Testis (tissue), 2 donors: ENCODE measurements at regions not wholly inside any gene's neighbourhood (a gene's known extent, or its start where the extent isn't known, plus 50 kb on each side); places are given as distances from the start of the nearest gene placed in this dataset.

Experiments
- CTCF ChIP-seq, 3 experiments: fragments of 450-650 bp in 2 of 3; fragments of 200-600 bp in 1 of 3; sonication (generic) in 1 of 3; IDR thresholded peaks; one replicate each; pipeline ENCODE4 v1.5.1; 2016 to 2019; ENCODE audit warnings: antibody characterized with exemption in 3 of 3, mild to moderate bottlenecking in 2 of 3, moderate library complexity in 1 of 3
- POLR2A ChIP-seq: fragments of 450-650 bp; IDR thresholded peaks from one replicate; pipeline ENCODE4 v1.6.1; 2017; ENCODE audit warnings: antibody characterized with exemption, mild to moderate bottlenecking, moderate library complexity

GRCh38 chr9:18362166-18362565, 111.8 kb upstream of the ADAMTSL1 start:
- no peak for TF ChIP-seq CTCF (IDR thresholded peaks at IDR 0.05)
- no peak for TF ChIP-seq POLR2A
